ENCODE measurements at regions not wholly inside any gene's neighbourhood (a gene's known extent, or its start where the extent isn't known, plus 50 kb on each side); places are given as distances from the start of the nearest gene placed in this dataset.

DNA sequence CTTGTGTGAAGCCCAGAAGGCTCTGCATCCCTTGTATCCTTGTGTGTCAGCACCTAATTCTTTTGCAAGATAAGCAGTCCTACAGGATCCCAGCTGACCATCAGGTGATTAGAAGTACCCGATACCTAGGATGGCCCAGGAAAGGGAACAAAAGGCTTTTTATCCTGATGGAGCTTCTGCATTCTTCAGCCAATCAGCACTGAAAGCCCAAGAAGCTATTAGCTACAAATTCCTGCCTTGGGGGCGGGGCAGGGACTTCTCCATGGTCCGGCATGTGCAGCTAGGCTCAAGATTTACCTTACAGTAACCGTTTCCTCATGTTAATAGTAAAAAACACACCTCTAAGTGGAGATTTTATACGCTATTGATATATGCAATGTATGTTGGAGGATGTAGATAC, 264.6 kb upstream of the THUMPD2 start:
- Mint-ChIP-seq H3K36me3 (no peaks in the 10 kb centered on the region), H3K27me3 (peaks cover 6% of the 10 kb centered on the region), H3K9me3 (no peaks in the 10 kb centered on the region), H3K4me1 (no peaks in the 10 kb centered on the region), H3K4me3 (no peak overlapping the region), H3K27ac (no peak overlapping the region)
- DNase-seq (ENCODE audit: low spot score in 2 of 2) (no peak), ATAC-seq (ENCODE audit: low read depth) (no peak)

DNA sequence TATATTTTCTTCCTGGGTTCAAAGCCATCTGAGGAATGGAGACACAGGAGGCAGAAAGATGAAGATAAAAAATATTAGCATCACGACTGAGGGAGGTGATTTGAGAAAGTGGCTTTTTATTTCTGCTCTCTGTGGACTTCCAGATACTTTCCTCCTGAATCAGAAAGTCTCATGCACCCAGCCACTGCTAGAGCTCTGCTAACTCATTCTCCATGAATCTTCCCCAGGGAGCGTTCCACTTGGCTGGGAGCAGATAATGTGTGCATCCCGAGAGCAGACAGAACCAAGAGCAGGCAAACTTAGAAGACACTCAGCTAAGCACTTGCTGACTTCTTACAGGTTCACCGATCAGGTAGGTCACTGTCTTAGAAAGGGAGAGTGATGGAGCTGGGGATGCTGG, 264.1 kb upstream of the THUMPD2 start:
- H3K27me3 Mint-ChIP-seq: peaks cover 6% of the 10 kb centered on the region
- no peak overlapping the region for H3K27ac Mint-ChIP-seq
- H3K4me3 Mint-ChIP-seq: no peak overlapping the region
- no peaks in the 10 kb centered on the region for H3K36me3 Mint-ChIP-seq
- no peak for DNase-seq (ENCODE audit: low spot score in 2 of 2)
- no peaks in the 10 kb centered on the region for H3K4me1 Mint-ChIP-seq
- H3K9me3 Mint-ChIP-seq: no peaks in the 10 kb centered on the region
- no peak for ATAC-seq (ENCODE audit: low read depth)

DNA sequence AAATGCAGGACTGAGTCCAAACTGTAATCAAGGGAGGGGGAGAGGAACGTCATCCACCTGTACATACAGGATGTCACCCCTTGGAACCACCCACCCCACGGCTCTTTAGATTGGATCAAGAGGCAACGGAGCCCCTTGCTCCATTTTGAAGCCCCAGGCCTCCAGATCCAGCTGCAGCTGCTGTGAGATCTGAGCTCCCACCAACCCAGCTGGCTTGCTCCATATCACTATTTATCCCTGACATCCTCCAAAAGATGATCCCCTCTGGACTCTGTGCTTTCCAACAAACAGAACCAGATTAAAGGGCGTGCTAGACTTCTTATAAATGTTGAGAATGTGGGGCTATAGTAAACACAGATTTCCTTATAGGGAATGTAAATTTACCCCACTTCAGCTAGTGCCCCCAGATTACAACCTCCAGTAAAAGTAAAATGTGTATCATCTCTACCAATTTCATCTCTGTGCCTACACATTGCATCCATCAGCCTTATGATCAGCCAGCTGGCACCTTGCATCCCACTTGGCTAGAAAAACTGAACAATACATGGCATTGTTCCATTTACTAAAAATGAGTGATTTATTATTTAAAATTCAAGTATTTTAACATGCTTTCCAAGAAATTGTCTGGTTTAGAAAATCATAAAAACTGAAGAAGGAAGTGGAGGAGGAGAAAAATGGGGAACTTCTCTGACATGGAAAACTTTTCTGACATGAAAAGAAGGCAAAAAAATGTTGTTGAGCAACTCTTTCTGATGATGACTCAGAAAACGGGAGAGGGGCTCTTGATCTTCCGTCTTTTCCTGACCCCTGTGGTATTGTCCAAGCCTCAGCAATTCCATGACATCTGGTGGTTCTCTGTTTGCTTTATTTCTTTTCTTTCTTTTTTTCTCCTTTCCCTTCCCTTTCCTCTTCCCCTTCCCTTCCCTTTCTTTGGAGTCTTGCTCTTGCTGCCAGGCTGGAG, 262.6 kb upstream of the THUMPD2 start:
- Mint-ChIP-seq H3K36me3 (no peaks in the 10 kb centered on the region), H3K27ac (no peak overlapping the region), H3K27me3 (peaks cover 4% of the 10 kb centered on the region), H3K9me3 (no peaks in the 10 kb centered on the region), H3K4me1 (no peaks in the 10 kb centered on the region), H3K4me3 (no peak overlapping the region)
- no peak for DNase-seq (ENCODE audit: low spot score in 2 of 2)
- no peak for ATAC-seq (ENCODE audit: low read depth)

DNA sequence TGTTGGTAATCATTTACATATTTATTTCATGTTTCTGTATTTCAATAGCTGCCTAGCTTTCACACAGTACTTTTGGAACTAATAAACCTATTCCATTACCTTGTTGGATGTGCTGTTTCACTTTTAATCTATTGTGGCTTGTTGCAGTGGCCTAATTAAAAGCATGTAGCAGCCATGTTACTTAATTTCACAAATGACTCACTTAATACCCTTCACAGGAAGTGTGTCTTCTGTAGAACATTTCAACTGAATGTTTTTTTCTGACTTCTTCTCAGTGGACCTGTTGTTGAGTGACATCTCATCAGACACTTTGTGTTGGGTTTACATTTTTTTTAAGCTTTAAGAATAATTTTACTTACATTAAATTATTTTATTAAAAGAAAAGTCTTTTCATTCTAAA, 260.5 kb upstream of the THUMPD2 start:
- no peak for ATAC-seq (ENCODE audit: low read depth)
- H3K27ac Mint-ChIP-seq: no peak overlapping the region
- H3K4me1 Mint-ChIP-seq: no peaks in the 10 kb centered on the region
- no peak for DNase-seq (ENCODE audit: low spot score in 2 of 2)
- no peaks in the 10 kb centered on the region for H3K27me3 Mint-ChIP-seq
- no peaks in the 10 kb centered on the region for H3K36me3 Mint-ChIP-seq
- no peaks in the 10 kb centered on the region for H3K9me3 Mint-ChIP-seq
- H3K4me3 Mint-ChIP-seq: no peak overlapping the region

DNA sequence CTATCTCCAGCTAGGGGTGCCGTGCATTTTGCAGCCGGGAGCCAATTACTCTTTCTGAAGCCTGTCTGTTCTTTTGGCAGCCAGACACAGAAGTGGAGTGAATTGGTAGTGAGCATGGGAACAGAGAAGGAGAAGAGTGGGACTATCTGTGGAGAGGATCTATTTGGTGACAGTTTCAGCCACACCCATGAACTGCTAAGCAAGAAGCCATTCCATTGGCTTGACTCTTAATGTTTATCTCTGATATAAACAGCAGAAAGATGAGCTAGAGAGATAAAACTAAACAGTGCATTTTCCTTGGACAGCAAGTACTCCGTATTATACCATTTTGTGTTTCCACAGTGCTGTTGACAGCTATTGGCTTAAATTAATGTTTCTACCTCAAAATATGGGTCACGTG, 259.6 kb upstream of the THUMPD2 start:
- H3K36me3 Mint-ChIP-seq: no peaks in the 10 kb centered on the region
- no peaks in the 10 kb centered on the region for H3K9me3 Mint-ChIP-seq
- DNase-seq (ENCODE audit: low spot score in 2 of 2) (no peak), ATAC-seq (ENCODE audit: low read depth) (no peak)
- H3K27me3 Mint-ChIP-seq: no peaks in the 10 kb centered on the region
- no peak overlapping the region for H3K27ac Mint-ChIP-seq
- H3K4me1 Mint-ChIP-seq: no peaks in the 10 kb centered on the region
- H3K4me3 Mint-ChIP-seq: no peak overlapping the region

DNA sequence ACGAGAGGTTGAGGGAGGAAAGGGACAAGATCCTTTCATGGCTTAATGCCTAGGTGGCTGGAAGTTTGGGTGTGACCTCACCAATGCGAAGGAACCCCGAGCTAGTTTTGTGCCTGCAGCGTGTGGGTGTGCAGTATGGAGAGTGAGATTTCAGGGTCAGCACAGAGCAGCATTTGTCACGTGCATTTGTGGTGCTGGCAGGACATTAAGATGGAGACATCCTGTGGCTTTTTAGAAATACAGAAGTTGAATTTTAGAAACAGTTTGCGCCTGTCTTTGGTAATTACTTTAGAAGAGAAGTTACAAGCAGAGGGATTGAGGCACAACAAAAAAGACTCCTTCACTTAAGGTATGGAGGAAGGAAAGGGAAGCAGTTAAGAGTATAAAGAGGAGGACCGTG, 258.2 kb upstream of the THUMPD2 start:
- Mint-ChIP-seq H3K27me3 (no peaks in the 10 kb centered on the region), H3K4me3 (no peak overlapping the region), H3K4me1 (no peaks in the 10 kb centered on the region), H3K27ac (no peak overlapping the region), H3K9me3 (no peaks in the 10 kb centered on the region), H3K36me3 (no peaks in the 10 kb centered on the region)
- no peak for DNase-seq (ENCODE audit: low spot score in 2 of 2)
- no peak for ATAC-seq (ENCODE audit: low read depth)

DNA sequence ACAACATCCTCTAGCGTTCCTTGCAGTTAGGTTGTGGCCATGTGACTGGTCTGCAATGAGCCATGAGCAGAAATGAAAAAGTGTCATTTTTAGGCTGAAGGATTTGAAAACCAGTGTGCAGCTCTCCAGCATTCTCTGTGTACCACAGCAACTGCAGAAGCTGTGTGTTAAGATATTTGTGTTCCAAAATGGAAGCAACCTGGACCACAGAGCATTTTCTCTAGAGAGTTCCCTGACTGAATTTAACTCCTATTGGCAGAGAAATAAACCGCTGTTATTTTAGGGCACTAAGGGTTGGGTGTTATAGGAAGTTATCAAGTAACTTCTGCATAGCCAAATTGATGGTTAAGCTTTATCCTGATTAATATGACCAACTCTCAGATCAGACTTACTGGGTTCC, 257.2 kb upstream of the THUMPD2 start:
- no peaks in the 10 kb centered on the region for H3K9me3 Mint-ChIP-seq
- no peaks in the 10 kb centered on the region for H3K36me3 Mint-ChIP-seq
- no peak for ATAC-seq (ENCODE audit: low read depth)
- DNase-seq (ENCODE audit: low spot score in 2 of 2): no peak
- H3K27me3 Mint-ChIP-seq: no peaks in the 10 kb centered on the region
- no peak overlapping the region for H3K27ac Mint-ChIP-seq
- no peaks in the 10 kb centered on the region for H3K4me1 Mint-ChIP-seq
- H3K4me3 Mint-ChIP-seq: no peak overlapping the region

DNA sequence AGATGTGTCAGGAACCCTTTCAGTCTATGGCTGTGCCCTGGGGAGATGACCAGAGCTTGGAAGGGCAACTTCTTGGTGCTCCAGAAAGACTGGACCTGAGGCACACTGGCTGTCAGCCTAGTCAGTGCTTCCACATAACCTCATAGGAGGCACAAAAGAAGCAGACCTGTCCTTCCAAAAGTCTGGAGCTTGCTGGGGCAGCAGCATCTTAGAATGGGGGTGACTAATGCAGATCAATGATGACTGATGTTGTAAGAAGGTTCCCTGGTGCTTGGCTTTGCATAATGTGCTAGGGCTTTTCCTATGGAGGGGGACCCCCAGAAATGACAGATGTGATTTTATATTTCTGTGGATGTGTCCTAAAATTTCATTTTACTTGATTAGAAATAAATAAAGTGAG, 255.7 kb upstream of the THUMPD2 start:
- no peak for DNase-seq (ENCODE audit: low spot score in 2 of 2)
- Mint-ChIP-seq H3K36me3 (no peaks in the 10 kb centered on the region), H3K4me1 (no peaks in the 10 kb centered on the region), H3K27ac (no peak overlapping the region), H3K9me3 (peaks cover 2% of the 10 kb centered on the region), H3K27me3 (no peaks in the 10 kb centered on the region), H3K4me3 (no peak overlapping the region)
- ATAC-seq (ENCODE audit: low read depth): no peak

DNA sequence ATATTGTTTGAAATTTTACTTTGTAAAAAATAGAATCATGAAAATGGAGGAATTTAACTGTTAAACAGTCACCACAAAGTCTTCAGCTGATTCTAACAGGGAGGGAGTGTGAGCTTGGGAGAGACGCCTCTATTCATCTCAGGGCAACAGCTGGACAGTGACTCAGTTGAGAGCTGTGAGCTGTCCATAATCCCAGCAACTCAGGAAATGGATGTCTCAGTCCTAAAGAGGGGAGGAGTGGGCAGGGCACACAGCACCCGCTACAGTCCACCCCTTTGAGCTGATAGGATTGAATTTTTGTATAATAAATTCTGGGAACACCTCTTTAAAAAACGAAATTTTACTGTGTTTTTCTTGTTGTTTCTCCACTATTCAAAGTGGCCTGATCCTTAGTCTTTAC, 255.1 kb upstream of the THUMPD2 start:
- Mint-ChIP-seq H3K36me3 (no peaks in the 10 kb centered on the region), H3K9me3 (peaks cover 3% of the 10 kb centered on the region), H3K27me3 (no peaks in the 10 kb centered on the region), H3K27ac (no peak overlapping the region), H3K4me3 (no peak overlapping the region), H3K4me1 (no peaks in the 10 kb centered on the region)
- no peak for DNase-seq (ENCODE audit: low spot score in 2 of 2)
- no peak for ATAC-seq (ENCODE audit: low read depth)

DNA sequence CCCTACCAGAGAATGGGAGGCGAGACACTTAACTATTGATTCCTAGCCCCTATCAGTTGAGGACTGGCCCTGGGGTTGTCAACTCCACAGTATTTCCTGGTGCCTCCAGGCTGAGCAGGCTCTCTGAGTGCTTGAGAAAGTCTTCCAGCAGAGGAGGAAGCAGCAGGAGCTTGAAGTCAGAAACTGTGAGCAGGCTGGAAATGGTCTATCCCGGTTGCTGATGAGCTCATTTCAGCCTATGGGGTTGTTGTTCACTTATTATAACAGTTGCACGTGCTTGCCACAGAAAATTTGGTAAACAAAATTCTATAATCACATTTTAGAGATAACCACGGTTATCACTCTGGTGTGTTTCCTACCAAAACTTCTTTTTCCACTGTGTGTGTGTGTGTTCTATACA, 254.7 kb upstream of the THUMPD2 start:
- DNase-seq (ENCODE audit: low spot score in 2 of 2) (no peak), ATAC-seq (ENCODE audit: low read depth) (no peak)
- Mint-ChIP-seq H3K9me3 (peaks cover 3% of the 10 kb centered on the region), H3K4me1 (no peaks in the 10 kb centered on the region), H3K36me3 (no peaks in the 10 kb centered on the region), H3K4me3 (no peak overlapping the region), H3K27me3 (no peaks in the 10 kb centered on the region), H3K27ac (no peak overlapping the region)

DNA sequence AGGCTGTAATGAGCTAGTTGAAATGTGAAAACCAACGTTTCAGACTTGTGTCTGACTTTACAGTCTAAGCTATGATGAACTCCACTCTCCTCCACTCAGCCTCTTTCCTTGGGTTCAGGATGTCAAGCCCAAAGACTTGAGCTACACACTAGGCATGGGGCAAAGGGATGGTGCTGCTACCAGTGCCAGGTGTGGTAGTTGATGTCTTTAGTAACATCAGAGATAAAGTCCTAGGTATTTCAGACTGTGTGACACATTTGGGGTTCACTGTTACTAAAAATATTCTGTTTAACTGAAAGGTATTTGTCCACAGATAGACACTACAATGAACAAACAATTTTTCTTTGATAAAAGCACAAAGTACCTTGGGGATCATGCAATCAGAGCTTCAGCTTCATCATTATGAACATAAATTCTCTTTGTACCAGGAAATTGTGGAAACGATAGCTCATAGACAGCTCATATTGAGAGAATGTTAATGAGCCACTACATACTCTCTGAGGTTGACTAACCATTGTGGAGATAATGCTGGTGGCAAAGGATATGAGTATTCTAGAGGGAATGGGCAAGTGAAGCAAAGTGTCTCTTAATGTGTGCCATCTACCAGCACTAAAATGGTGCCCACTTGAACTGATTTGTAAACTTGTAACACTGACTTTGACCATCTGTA, 253.7 kb upstream of the THUMPD2 start:
- no peaks in the 10 kb centered on the region for H3K36me3 Mint-ChIP-seq
- peaks cover 3% of the 10 kb centered on the region for H3K9me3 Mint-ChIP-seq
- H3K4me1 Mint-ChIP-seq: no peaks in the 10 kb centered on the region
- no peak for DNase-seq (ENCODE audit: low spot score in 2 of 2)
- H3K4me3 Mint-ChIP-seq: no peak overlapping the region
- H3K27ac Mint-ChIP-seq: no peak overlapping the region
- no peak for ATAC-seq (ENCODE audit: low read depth)
- H3K27me3 Mint-ChIP-seq: no peaks in the 10 kb centered on the region

DNA sequence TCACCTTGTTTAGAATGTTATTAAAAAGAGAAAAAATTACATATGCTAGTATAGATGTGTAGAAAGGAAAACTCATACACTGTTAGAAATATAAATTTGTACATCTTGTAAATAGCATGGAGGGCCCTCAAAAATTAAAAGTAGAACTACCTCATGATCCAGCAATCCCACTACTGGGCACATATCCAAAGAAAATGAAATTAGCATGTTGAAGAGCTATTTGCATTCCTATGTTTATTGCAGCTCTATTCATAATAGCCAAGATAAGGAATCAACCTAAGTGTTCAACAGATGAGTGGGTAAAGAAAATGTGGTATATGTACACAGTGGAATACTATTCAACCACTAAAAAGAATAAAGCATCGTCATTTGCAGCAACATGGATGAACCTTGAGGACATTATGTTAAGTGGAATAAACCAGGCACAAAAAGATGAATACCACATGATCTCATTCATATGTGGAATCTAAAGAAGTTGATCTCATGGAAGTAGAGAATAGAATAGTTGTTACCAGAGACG, 251.5 kb upstream of the THUMPD2 start:
- ATAC-seq (ENCODE audit: low read depth): no peak
- no peak overlapping the region for H3K4me3 Mint-ChIP-seq

DNA sequence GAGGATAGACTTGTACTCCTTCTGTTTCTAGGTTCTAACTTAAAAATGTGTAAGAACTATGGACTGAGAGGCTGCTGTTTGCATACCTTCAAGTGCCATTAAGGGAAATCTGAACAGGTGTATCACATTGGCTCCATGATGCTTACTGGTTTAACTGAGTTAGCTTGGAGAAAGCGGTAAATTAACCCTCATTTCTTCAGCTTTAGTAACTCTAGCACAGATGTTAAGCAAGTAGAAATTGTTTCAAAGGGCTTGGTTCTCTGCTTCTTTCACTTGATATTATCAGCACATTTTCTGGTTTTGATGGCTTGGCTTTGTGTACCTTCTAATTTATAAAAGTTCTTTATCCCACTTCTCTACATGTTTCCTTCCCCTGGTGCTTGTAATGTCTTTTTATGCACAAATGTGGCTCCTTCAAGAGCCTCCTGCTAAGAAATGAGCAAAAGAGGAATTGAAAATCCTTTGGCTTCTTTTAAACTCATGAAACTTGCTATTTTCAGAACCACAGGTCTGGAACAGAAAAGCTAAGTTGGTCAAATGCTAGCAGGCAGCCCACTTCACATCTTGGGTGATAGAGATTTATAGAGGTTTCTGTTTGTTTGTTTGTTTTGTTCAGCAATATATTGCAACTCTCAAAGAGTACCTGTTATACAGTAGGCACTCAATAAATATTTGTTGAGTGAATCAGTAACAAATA, 249.9 kb upstream of the THUMPD2 start:
- H3K27ac Mint-ChIP-seq: no peak overlapping the region
- H3K9me3 Mint-ChIP-seq: peaks cover 5% of the 10 kb centered on the region
- H3K36me3 Mint-ChIP-seq: no peaks in the 10 kb centered on the region
- ATAC-seq (ENCODE audit: low read depth) (no peak), DNase-seq (ENCODE audit: low spot score in 2 of 2) (no peak)
- H3K27me3 Mint-ChIP-seq: no peaks in the 10 kb centered on the region
- H3K4me1 Mint-ChIP-seq: no peaks in the 10 kb centered on the region
- H3K4me3 Mint-ChIP-seq: no peak overlapping the region

More for the DNA sequence above, 251.5 kb upstream of the THUMPD2 start:
- Mint-ChIP-seq H3K36me3 (no peaks in the 10 kb centered on the region), H3K9me3 (peaks cover 5% of the 10 kb centered on the region), H3K27ac (no peak overlapping the region), H3K4me1 (no peaks in the 10 kb centered on the region), H3K27me3 (no peaks in the 10 kb centered on the region)
- DNase-seq (ENCODE audit: low spot score in 2 of 2): no peak

DNA sequence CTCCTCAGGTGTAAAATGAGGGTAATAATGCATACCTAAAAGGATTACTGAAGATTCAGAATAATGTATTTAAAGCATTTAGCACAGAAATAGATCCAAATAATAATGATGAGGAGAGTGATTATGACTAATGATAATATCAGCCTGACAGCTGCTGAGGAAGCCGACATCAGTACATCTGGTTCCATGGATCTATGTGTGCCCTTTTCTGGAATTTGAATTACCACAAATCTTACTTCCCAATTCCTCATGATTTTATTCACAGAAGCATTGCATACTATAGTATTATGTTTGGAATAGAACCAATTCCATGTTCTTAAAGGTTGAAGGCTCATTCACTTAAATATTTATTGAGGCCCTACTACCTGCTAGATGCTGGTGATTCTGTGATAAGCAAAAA, 248.9 kb upstream of the THUMPD2 start:
- no peaks in the 10 kb centered on the region for H3K4me1 Mint-ChIP-seq
- H3K27me3 Mint-ChIP-seq: peaks cover 3% of the 10 kb centered on the region
- H3K27ac Mint-ChIP-seq: no peak overlapping the region
- DNase-seq (ENCODE audit: low spot score in 2 of 2): no peak
- no peaks in the 10 kb centered on the region for H3K36me3 Mint-ChIP-seq
- H3K4me3 Mint-ChIP-seq: no peak overlapping the region
- no peak for ATAC-seq (ENCODE audit: low read depth)
- peaks cover 5% of the 10 kb centered on the region for H3K9me3 Mint-ChIP-seq
